NB4 (cell line): ENCODE measurements at regions not wholly inside any gene's neighbourhood (a gene's known extent, or its start where the extent isn't known, plus 50 kb on each side); places are given as distances from the start of the nearest gene placed in this dataset.

ENCODE experiments used
- CTCF ChIP-seq: IDR thresholded peaks from one replicate; pipeline ENCODE4 v1.5.1; 2012; ENCODE audit warnings: low read depth, low read length
- MAX ChIP-seq: IDR thresholded peaks from 2 replicates; pipeline ENCODE4 v1.6.1; 2011; ENCODE audit warnings: low read depth, low read length
- POLR2A ChIP-seq: IDR thresholded peaks from 2 replicates; pipeline ENCODE4 v1.6.1; 2011; ENCODE audit warnings: mild to moderate bottlenecking; ENCODE audit not compliant: insufficient read length; ENCODE audit errors: extremely low read depth

- TF ChIP-seq MAX (no peak), POLR2A (no peak), CTCF (no peak)
These were observed 125.1 kb downstream of the AQP4 start for GRCh38 chr18:26740396-26740795.
